ENCODE measurements at regions not wholly inside any gene's neighbourhood (a gene's known extent, or its start where the extent isn't known, plus 50 kb on each side); places are given as distances from the start of the nearest gene placed in this dataset.

DNA sequence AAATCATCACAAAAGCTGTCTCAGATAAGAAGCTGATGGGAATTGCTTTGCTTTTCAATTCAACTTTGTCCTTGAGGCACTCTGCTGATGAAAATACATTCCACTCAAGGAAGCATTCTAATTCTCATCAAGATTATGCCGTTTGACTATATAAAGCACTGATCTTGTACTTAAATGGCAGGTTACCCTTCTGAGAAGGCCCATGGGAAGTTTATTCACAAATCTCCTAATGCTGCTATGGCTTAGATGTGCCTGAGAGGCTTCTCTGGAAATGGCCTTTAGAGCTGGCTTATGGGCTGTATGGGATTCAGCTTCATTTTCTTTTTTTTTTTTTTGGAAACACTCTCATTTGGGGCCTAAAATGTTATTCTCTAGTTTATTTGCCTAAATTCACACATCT is 69.7 kb upstream of the ARNT2 start:
- TF ChIP-seq, protein P1, sequence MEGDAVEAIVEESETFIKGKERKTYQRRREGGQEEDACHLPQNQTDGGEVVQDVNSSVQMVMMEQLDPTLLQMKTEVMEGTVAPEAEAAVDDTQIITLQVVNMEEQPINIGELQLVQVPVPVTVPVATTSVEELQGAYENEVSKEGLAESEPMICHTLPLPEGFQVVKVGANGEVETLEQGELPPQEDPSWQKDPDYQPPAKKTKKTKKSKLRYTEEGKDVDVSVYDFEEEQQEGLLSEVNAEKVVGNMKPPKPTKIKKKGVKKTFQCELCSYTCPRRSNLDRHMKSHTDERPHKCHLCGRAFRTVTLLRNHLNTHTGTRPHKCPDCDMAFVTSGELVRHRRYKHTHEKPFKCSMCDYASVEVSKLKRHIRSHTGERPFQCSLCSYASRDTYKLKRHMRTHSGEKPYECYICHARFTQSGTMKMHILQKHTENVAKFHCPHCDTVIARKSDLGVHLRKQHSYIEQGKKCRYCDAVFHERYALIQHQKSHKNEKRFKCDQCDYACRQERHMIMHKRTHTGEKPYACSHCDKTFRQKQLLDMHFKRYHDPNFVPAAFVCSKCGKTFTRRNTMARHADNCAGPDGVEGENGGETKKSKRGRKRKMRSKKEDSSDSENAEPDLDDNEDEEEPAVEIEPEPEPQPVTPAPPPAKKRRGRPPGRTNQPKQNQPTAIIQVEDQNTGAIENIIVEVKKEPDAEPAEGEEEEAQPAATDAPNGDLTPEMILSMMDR (IDR thresholded peaks at IDR 0.05; ENCODE audit: control insufficient read depth, extremely low read depth, insufficient read depth) = no peak
- H3K4me3 ChIP-seq (ENCODE audit: low read depth, low read length) = no peak overlapping the region
- no peak for DNase-seq (ENCODE audit: low read depth)

DNA sequence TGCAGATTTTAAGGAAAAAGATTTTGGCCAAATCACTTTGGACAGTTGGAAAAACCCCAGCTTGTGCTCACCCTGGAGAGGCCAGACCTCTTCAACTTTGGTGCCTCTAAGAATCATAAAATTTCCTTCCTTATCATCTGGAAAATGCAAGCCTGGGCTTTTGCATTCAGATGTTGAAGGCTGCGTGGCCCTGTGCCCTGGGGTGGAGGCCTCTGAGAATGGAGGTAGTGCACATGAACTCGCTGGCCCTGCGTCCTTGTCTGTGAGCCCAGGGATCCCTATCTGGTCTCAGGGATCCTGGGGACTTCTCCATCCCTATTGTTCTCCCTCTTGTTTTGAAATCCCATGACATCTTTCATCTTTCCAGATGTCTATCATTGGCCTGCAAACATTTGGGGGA is 64.6 kb upstream of the ARNT2 start:
- no peak for DNase-seq (ENCODE audit: low read depth)
- TF ChIP-seq, protein P1 (IDR thresholded peaks at IDR 0.05; ENCODE audit: control insufficient read depth, extremely low read depth, insufficient read depth) = no peak
- H3K4me3 ChIP-seq (ENCODE audit: low read depth, low read length) = no peak overlapping the region

DNA sequence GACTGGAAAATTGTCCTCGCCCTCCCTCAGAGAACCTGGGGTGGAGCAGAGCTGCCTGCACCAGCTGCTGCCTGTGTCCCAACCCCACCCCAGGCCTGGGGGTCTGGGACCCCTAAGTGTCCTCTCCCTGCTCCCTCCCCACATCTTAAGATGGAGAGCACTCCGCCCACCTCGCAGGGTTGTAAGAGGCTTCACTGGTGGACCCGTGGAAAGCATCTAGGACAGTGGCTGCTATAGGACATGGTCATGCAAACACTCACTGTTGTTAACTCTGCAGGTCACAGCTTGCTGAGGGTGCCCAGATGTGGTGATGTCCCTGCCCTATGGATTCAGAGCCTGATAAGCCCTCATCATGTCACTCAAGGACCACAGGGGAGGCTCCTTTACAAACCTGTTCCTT is 62.0 kb upstream of the ARNT2 start:
- DNase-seq (ENCODE audit: low read depth) = no peak
- TF ChIP-seq, protein P1 (IDR thresholded peaks at IDR 0.05; ENCODE audit: control insufficient read depth, extremely low read depth, insufficient read depth) = no peak
- no peak overlapping the region for H3K4me3 ChIP-seq (ENCODE audit: low read depth, low read length)

DNA sequence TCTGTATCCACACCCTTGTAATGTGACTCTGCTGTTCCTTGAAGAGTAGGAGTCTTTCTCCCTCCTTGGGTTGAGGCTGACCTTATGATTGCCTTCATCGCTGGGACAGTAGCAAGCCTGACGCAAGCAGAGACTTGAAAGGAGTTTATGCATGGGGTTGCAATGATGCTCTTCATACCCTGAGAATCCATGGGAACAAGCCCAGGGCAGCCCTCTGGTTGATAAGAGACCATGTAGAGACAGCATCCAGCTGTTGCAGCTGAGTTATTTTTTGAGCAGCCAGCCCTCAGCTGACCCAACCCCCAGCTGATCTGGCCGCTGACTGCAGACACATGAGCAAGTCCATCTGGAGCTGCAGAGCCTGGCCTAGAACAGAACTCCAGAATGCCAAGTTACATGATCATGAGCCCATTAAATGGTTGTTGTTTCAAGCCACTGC is 60.6 kb upstream of the ARNT2 start:
- TF ChIP-seq, protein P1 (IDR thresholded peaks at IDR 0.05; ENCODE audit: control insufficient read depth, extremely low read depth, insufficient read depth) = no peak
- H3K4me3 ChIP-seq (ENCODE audit: low read depth, low read length) = no peak overlapping the region
- no peak for DNase-seq (ENCODE audit: low read depth)

DNA sequence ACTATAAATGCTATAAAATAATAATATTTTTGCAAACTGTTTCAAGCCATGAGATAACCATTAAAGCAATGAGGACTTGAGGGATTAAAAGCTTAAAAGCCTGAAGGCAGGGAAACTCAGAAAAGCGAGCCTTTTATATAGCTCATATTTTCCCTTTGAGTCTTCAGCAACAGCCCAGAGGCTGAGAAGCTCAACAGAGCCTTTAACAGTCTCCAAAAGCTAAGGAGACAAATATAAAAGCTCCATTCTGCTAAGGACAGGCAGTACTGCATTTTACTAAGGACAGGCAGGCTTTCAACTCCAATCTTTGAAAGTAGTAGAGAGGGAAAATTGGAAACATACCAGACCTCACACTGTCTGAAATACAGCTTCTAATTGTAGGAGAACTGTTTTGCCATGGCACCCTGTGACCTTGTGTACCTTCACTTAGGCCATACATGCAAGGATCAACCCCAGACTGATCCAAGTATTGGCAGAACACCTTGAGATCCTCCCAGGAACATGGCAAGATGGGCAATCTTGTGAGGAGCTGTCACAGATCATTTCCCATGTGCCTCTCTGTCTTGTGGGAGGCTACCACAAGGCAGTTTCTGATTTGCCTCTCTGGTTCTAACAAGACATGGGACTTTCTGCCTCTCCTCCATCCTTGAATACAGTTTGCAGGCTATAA is 53.1 kb upstream of the ARNT2 start:
- no peak overlapping the region for H3K4me3 ChIP-seq (ENCODE audit: low read depth, low read length)
- TF ChIP-seq, protein P1 (IDR thresholded peaks at IDR 0.05; ENCODE audit: control insufficient read depth, extremely low read depth, insufficient read depth) = no peak
- no peak for DNase-seq (ENCODE audit: low read depth)

Measured in LNCaP clone FGC (cell line).